ENCODE measurements at regions not wholly inside any gene's neighbourhood (a gene's known extent, or its start where the extent isn't known, plus 50 kb on each side); places are given as distances from the start of the nearest gene placed in this dataset.
"Not testable (repeated sequence)": the region's sequence is repeated elsewhere in the genome, so short reads cannot be mapped to it uniquely, and the experiment has no call there.

GRCh38 chr15:72872066-72872845, 88.7 kb upstream of the ADPGK start:
- intact Hi-C loops (cut with micrococcal nuclease): no loop called here

GRCh38 chr15:72866866-72867616, 83.5 kb upstream of the ADPGK start:
- intact Hi-C loops (cut with micrococcal nuclease): no loop called here

GRCh38 chr15:72866182-72866581, 82.6 kb upstream of the ADPGK start:
- intact Hi-C loops (cut with micrococcal nuclease): no loop called here

- intact Hi-C loops (cut with micrococcal nuclease): no loop called here
Measured at GRCh38 chr15:72865486-72865885, 81.9 kb upstream of the ADPGK start.

- intact Hi-C loops (cut with micrococcal nuclease): no loop called here
Measured at GRCh38 chr15:72864681-72865080, 81.1 kb upstream of the ADPGK start.

GRCh38 chr15:72861354-72861910, 77.9 kb upstream of the ADPGK start:
- intact Hi-C loops (cut with micrococcal nuclease): no loop called here

GRCh38 chr15:72859757-72860145, 76.2 kb upstream of the ADPGK start:
- intact Hi-C loops (cut with micrococcal nuclease): no loop called here

GRCh38 chr15:72859017-72859756, 75.6 kb upstream of the ADPGK start:
- intact Hi-C loops (cut with micrococcal nuclease): no loop called here

GRCh38 chr15:72858205-72858604, 74.6 kb upstream of the ADPGK start:
- intact Hi-C loops (cut with micrococcal nuclease): no loop called here

GRCh38 chr15:72857331-72858063, 73.9 kb upstream of the ADPGK start:
- intact Hi-C loops (cut with micrococcal nuclease): no loop called here

- intact Hi-C loops (cut with micrococcal nuclease): no loop called here
Measured at GRCh38 chr15:72856549-72857040, 73.0 kb upstream of the ADPGK start.

- intact Hi-C loops (cut with micrococcal nuclease): no loop called here
Measured at GRCh38 chr15:72855791-72856190, 72.2 kb upstream of the ADPGK start.

- intact Hi-C loops (cut with micrococcal nuclease): no loop called here
Measured at GRCh38 chr15:72852273-72852672, 68.7 kb upstream of the ADPGK start.

- intact Hi-C loops (cut with micrococcal nuclease): no loop called here
Measured at GRCh38 chr15:72851586-72851985, 68.0 kb upstream of the ADPGK start.

GRCh38 chr15:72850833-72851232, 67.3 kb upstream of the ADPGK start:
- intact Hi-C loops (cut with micrococcal nuclease): no loop called here

GRCh38 chr15:72847806-72848205, 64.2 kb upstream of the ADPGK start:
- intact Hi-C loops (cut with micrococcal nuclease): no loop called here

- intact Hi-C loops (cut with micrococcal nuclease): no loop called here
Measured at GRCh38 chr15:72847033-72847432, 63.5 kb upstream of the ADPGK start.

GRCh38 chr15:72845981-72846383, 62.4 kb upstream of the ADPGK start:
- intact Hi-C loops (cut with micrococcal nuclease): no loop called here

- intact Hi-C loops (cut with micrococcal nuclease): no loop called here
Measured at GRCh38 chr15:72844067-72844466, 60.5 kb upstream of the ADPGK start.

GRCh38 chr15:72843340-72843739, 59.8 kb upstream of the ADPGK start:
- intact Hi-C loops (cut with micrococcal nuclease): not testable (repeated sequence)

- intact Hi-C loops (cut with micrococcal nuclease): no loop called here
Measured at GRCh38 chr15:72840114-72840513, 56.6 kb upstream of the ADPGK start.

Measured in T-helper 1 cell treated with Interleukin-12 subunit alpha and Interleukin-12 subunit beta and Interleukin-4 antibody, amounts not matched to agents 30 ng/mL and 1 ng/mL, for 36 hours (primary cell).